Gastroesophageal sphincter (tissue), 4 donors: ENCODE measurements at regions not wholly inside any gene's neighbourhood (a gene's known extent, or its start where the extent isn't known, plus 50 kb on each side); places are given as distances from the start of the nearest gene placed in this dataset.
"Not testable (repeated sequence)": the region's sequence is repeated elsewhere in the genome, so short reads cannot be mapped to it uniquely, and the experiment has no call there.

Experiments
- ATAC-seq: fragments of 150-250 bp; one replicate; pipeline ENCODE4 v1.9.1; 2016; ENCODE audit warnings: mild to moderate bottlenecking, moderate library complexity
- H3K27ac ChIP-seq, 4 donors: fragments of 200-600 bp; sonication (generic) in 3 of 4; 1 replicate in 3 of 4; 2 replicates in 1 of 4; pipeline ENCODE4 v1.5.1; 2016 to 2019
- H3K27me3 ChIP-seq: fragments of 200-600 bp; sonication (generic); one replicate; pipeline ENCODE4 v1.5.1; 2019
- H3K36me3 ChIP-seq, 2 donors: fragments of 200-600 bp; sonication (generic); one replicate each; pipeline ENCODE4 v1.5.1; 2019; ENCODE audit warnings: control low read depth in 1 of 2
- H3K4me1 ChIP-seq, 3 donors: fragments of 200-600 bp; sonication (generic); 1 replicate in 2 of 3; 2 replicates in 1 of 3; pipeline ENCODE4 v1.5.1; 2016 to 2019; ENCODE audit warnings: control low read depth in 2 of 3
- H3K4me3 ChIP-seq, 2 donors: fragments of 200-600 bp; sonication (generic); one replicate each; pipeline ENCODE4 v1.5.1; 2019; ENCODE audit warnings: mild to moderate bottlenecking in 1 of 2, moderate library complexity in 1 of 2
- H3K9me3 ChIP-seq, 3 donors: fragments of 200-600 bp; sonication (generic); one replicate each; pipeline ENCODE4 v1.5.1; 2017 to 2019; ENCODE audit warnings: control low read depth in 2 of 3
- CTCF ChIP-seq, 4 experiments: fragments of 200-600 bp in 2 of 4; fragments of 450-650 bp in 2 of 4; sonication (generic) in 1 of 4; IDR thresholded peaks; one replicate each; pipeline ENCODE4 v1.5.1; 2017 to 2019; ENCODE audit warnings: antibody characterized with exemption in 4 of 4, mild to moderate bottlenecking in 2 of 4, moderate library complexity in 2 of 4
- EP300 ChIP-seq: sonication (generic); formaldehyde crosslinking; IDR thresholded peaks from one replicate; pipeline ENCODE4 v1.6.1; 2017; ENCODE audit warnings: antibody characterized with exemption, mild to moderate bottlenecking
- POLR2A ChIP-seq, 2 donors: fragments of 450-650 bp; IDR thresholded peaks; one replicate each; pipeline ENCODE4 v1.6.1; 2017; ENCODE audit warnings: antibody characterized with exemption in 2 of 2, mild to moderate bottlenecking in 2 of 2, moderate library complexity in 1 of 2
- POLR2AphosphoS5 ChIP-seq: sonication (generic); formaldehyde crosslinking; IDR thresholded peaks from one replicate; pipeline ENCODE4 v1.6.1; 2017; ENCODE audit warnings: antibody characterized with exemption
- WGBS, 2 donors: methylation state at CpG; one replicate each; pipeline ENCODE4 v1.1.5; 2018; ENCODE audit warnings: low coverage in 1 of 2; 5-methylcytosine and 5-hydroxymethylcytosine counted together

GRCh38 chr3:193927413-193928206 lies 208.3 kb upstream of the HES1 start:
- not testable (repeated sequence) for H3K4me3 ChIP-seq, H3K36me3 ChIP-seq, H3K27ac ChIP-seq, ATAC-seq, H3K27me3 ChIP-seq, H3K4me1 ChIP-seq
- 91 to 94% methylated on average over 2 to 5 of the region's 5 CpGs for WGBS, 2 donors
- peaks cover 0 to 22% (median 0%) of the 10 kb centered on the region in 3 donors for H3K9me3 ChIP-seq

GRCh38 chr3:193928354-193929209 lies 207.4 kb upstream of the HES1 start:
- no peak overlapping the region for H3K4me3 ChIP-seq
- H3K36me3 ChIP-seq, result no peaks in the 10 kb centered on the region
- TF ChIP-seq EP300 (no peak), POLR2AphosphoS5 (no peak), POLR2A (IDR thresholded peaks at IDR 0.05) (no peak), CTCF (IDR thresholded peaks at IDR 0.05) (no peak)
- H3K27ac ChIP-seq, result no peak overlapping the region
- H3K4me1 ChIP-seq, result peaks cover 0 to 8% (median 0%) of the 10 kb centered on the region in 3 donors
- 64 to 77% methylated on average over 6 to 7 of the region's 7 CpGs for WGBS, 2 donors
- no peak for ATAC-seq
- H3K27me3 ChIP-seq, result no peaks in the 10 kb centered on the region
- peaks cover 0 to 13% (median 0%) of the 10 kb centered on the region in 3 donors for H3K9me3 ChIP-seq

- WGBS, 2 donors, result 82 to 84% methylated on average over 3 to 5 of the region's 5 CpGs
- Histone ChIP-seq H3K4me1 (peaks cover 0 to 8% (median 0%) of the 10 kb centered on the region in 3 donors), H3K4me3 (no peak overlapping the region), H3K27me3 (no peaks in the 10 kb centered on the region), H3K36me3 (no peaks in the 10 kb centered on the region), H3K27ac (no peak overlapping the region), H3K9me3 (peaks cover 0 to 5% (median 0%) of the 10 kb centered on the region in 3 donors)
- no peak for TF ChIP-seq EP300
- no peak for TF ChIP-seq POLR2AphosphoS5
- no peak for TF ChIP-seq CTCF (IDR thresholded peaks at IDR 0.05)
- no peak for TF ChIP-seq POLR2A (IDR thresholded peaks at IDR 0.05)
- no peak for ATAC-seq
These were observed 206.6 kb upstream of the HES1 start for GRCh38 chr3:193929373-193929772.

- Histone ChIP-seq H3K36me3 (no peaks in the 10 kb centered on the region), H3K27ac (no peak overlapping the region), H3K4me3 (no peak overlapping the region), H3K4me1 (peaks cover 0 to 8% (median 0%) of the 10 kb centered on the region in 3 donors), H3K9me3 (no peaks in the 10 kb centered on the region), H3K27me3 (no peaks in the 10 kb centered on the region)
- no peak for TF ChIP-seq EP300
- TF ChIP-seq POLR2A (IDR thresholded peaks at IDR 0.05), result no peak
- no peak for TF ChIP-seq CTCF (IDR thresholded peaks at IDR 0.05)
- no peak for TF ChIP-seq POLR2AphosphoS5
- no peak for ATAC-seq
- whole genome bisulfite sequencing, 2 donors, result 78 to 93% methylated on average over 6 to 7 of the region's 7 CpGs
These were observed 205.9 kb upstream of the HES1 start for GRCh38 chr3:193929921-193930646.

GRCh38 chr3:193932136-193932535 lies 203.8 kb upstream of the HES1 start:
- peaks cover 0 to 8% (median 0%) of the 10 kb centered on the region in 3 donors for H3K4me1 ChIP-seq
- no peak overlapping the region for H3K27ac ChIP-seq
- H3K4me3 ChIP-seq, result no peak overlapping the region
- no peaks in the 10 kb centered on the region for H3K9me3 ChIP-seq
- H3K36me3 ChIP-seq, result no peaks in the 10 kb centered on the region
- ATAC-seq, result no peak
- no peak for TF ChIP-seq EP300
- TF ChIP-seq POLR2AphosphoS5, result no peak
- TF ChIP-seq POLR2A (IDR thresholded peaks at IDR 0.05), result no peak
- no peak for TF ChIP-seq CTCF (IDR thresholded peaks at IDR 0.05)
- no peaks in the 10 kb centered on the region for H3K27me3 ChIP-seq
- WGBS, 2 donors, result 100% methylated on average over 1 of the region's 2 CpGs
